HG02885 (cell line): ENCODE measurements at regions not wholly inside any gene's neighbourhood (a gene's known extent, or its start where the extent isn't known, plus 50 kb on each side); places are given as distances from the start of the nearest gene placed in this dataset.

ENCODE experiments used
- ATAC-seq: cut with Tn5 transposase; IDR thresholded peaks from one replicate; pipeline ENCODE4 v1.9.1; 2021; ENCODE audit warnings: mild to moderate bottlenecking; ENCODE audit not compliant: unreplicated experiment, poor library complexity

- ATAC-seq: no peak
Observed at GRCh38 chr9:23120630-23121029, 674.0 kb downstream of the DMRTA1 start.

GRCh38 chr9:23123048-23123632 lies 676.5 kb downstream of the DMRTA1 start:
- ATAC-seq: peak; percentile 54

GRCh38 chr9:23145467-23145866 lies 680.6 kb downstream of the ELAVL2 start:
- ATAC-seq: no peak

- ATAC-seq: no peak
Observed at GRCh38 chr9:23153058-23153457, 673.0 kb downstream of the ELAVL2 start.

GRCh38 chr9:23160491-23160890 lies 665.5 kb downstream of the ELAVL2 start:
- ATAC-seq: no peak

- no peak for ATAC-seq
Observed at GRCh38 chr9:23160952-23161469, 665.0 kb downstream of the ELAVL2 start.

GRCh38 chr9:23162789-23163188 lies 663.3 kb downstream of the ELAVL2 start:
- no peak for ATAC-seq

GRCh38 chr9:23171479-23171878 lies 654.6 kb downstream of the ELAVL2 start:
- no peak for ATAC-seq

GRCh38 chr9:23172206-23172605 lies 653.8 kb downstream of the ELAVL2 start:
- no peak for ATAC-seq

GRCh38 chr9:23172979-23173637 lies 652.9 kb downstream of the ELAVL2 start:
- ATAC-seq: no peak

- no peak for ATAC-seq
Observed at GRCh38 chr9:23194281-23194680, 631.8 kb downstream of the ELAVL2 start.

GRCh38 chr9:23215688-23216087 lies 610.4 kb downstream of the ELAVL2 start:
- no peak for ATAC-seq

GRCh38 chr9:23219471-23219870 lies 606.6 kb downstream of the ELAVL2 start:
- ATAC-seq: no peak

- ATAC-seq: no peak
Observed at GRCh38 chr9:23220171-23220570, 605.9 kb downstream of the ELAVL2 start.

- no peak for ATAC-seq
Observed at GRCh38 chr9:23220957-23221356, 605.1 kb downstream of the ELAVL2 start.

- ATAC-seq: no peak
Observed at GRCh38 chr9:23229890-23230317, 596.1 kb downstream of the ELAVL2 start.

- ATAC-seq: no peak
Observed at GRCh38 chr9:23232831-23233230, 593.2 kb downstream of the ELAVL2 start.

GRCh38 chr9:23243523-23243922 lies 582.5 kb downstream of the ELAVL2 start:
- no peak for ATAC-seq

- ATAC-seq: no peak
Observed at GRCh38 chr9:23245067-23245466, 581.0 kb downstream of the ELAVL2 start.

- no peak for ATAC-seq
Observed at GRCh38 chr9:23254404-23255184, 571.4 kb downstream of the ELAVL2 start.

GRCh38 chr9:23255346-23255745 lies 570.7 kb downstream of the ELAVL2 start:
- no peak for ATAC-seq
